ENCODE measurements at regions not wholly inside any gene's neighbourhood (a gene's known extent, or its start where the extent isn't known, plus 50 kb on each side); places are given as distances from the start of the nearest gene placed in this dataset.
"Not testable (repeated sequence)": the region's sequence is repeated elsewhere in the genome, so short reads cannot be mapped to it uniquely, and the experiment has no call there.

DNA sequence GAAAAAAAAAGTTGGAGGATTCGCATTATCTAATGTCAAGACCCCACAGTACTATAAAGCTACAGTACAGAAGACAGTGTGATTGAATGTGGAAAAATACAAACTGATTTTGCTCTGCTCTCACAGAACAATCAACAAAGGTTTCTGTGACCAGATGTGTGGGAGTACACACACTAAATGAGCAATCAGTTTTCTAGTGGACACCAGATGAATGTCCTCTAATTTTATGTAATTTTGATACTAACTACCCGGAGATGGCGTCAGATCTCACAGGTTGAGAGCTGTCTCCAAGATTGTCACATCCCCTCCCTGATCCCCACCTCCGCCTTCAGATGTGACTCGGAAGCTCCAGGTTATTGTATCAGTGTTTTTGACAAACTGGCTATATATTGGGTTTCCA lies 81.9 kb upstream of the HUWE1 start:
- no peaks in the 10 kb centered on the region for H3K36me3 ChIP-seq (ENCODE audit: low read depth, low read length)
- no peaks in the 10 kb centered on the region for H3K27me3 ChIP-seq (ENCODE audit: low read length)
- no peak overlapping the region for H3K4me3 ChIP-seq (ENCODE audit: low read length)
- H3K27ac ChIP-seq (ENCODE audit: low read length): no peak overlapping the region
- DNase-seq (no peak), ATAC-seq (no peak)
- CTCF ChIA-PET: no interaction called here
- H3K79me2 ChIP-seq (ENCODE audit: low read length): no peaks in the 10 kb centered on the region
- H3K9me2 ChIP-seq (replicated peaks; ENCODE audit: low read length): no peaks in the 10 kb centered on the region
- no peak overlapping the region for H3K4me2 ChIP-seq (ENCODE audit: low read length)
- no peaks in the 10 kb centered on the region for H3K9me3 ChIP-seq (ENCODE audit: low read length)
- TF ChIP-seq, protein P1, sequence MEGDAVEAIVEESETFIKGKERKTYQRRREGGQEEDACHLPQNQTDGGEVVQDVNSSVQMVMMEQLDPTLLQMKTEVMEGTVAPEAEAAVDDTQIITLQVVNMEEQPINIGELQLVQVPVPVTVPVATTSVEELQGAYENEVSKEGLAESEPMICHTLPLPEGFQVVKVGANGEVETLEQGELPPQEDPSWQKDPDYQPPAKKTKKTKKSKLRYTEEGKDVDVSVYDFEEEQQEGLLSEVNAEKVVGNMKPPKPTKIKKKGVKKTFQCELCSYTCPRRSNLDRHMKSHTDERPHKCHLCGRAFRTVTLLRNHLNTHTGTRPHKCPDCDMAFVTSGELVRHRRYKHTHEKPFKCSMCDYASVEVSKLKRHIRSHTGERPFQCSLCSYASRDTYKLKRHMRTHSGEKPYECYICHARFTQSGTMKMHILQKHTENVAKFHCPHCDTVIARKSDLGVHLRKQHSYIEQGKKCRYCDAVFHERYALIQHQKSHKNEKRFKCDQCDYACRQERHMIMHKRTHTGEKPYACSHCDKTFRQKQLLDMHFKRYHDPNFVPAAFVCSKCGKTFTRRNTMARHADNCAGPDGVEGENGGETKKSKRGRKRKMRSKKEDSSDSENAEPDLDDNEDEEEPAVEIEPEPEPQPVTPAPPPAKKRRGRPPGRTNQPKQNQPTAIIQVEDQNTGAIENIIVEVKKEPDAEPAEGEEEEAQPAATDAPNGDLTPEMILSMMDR (conservative IDR thresholded peaks at IDR 0.05; ENCODE audit: low read depth, low read length): no peak
- TF ChIP-seq EZH2 (IDR thresholded peaks at IDR 0.05; ENCODE audit: low read length, unreplicated experiment): no peak
- no peak for TF ChIP-seq EZH2phosphoT487 (IDR thresholded peaks at IDR 0.05; ENCODE audit: borderline replicate concordance, low read length)
- POLR2A ChIA-PET (ENCODE audit: unreplicated experiment): no interaction called here
- intact Hi-C loops (cut with micrococcal nuclease): no loop called here
- H2AFZ ChIP-seq (ENCODE audit: low read length): no peak overlapping the region
- H3K9ac ChIP-seq (ENCODE audit: low read length): no peak overlapping the region
- no peaks in the 10 kb centered on the region for H3F3A ChIP-seq (ENCODE audit: low read length, unreplicated experiment)
- no TSS peak for BruUV-seq (replicated peaks)
- no peaks in the 10 kb centered on the region for H4K20me1 ChIP-seq (ENCODE audit: low read length)
- no peaks in the 10 kb centered on the region for H3K4me1 ChIP-seq (ENCODE audit: insufficient read depth, low read length)

DNA sequence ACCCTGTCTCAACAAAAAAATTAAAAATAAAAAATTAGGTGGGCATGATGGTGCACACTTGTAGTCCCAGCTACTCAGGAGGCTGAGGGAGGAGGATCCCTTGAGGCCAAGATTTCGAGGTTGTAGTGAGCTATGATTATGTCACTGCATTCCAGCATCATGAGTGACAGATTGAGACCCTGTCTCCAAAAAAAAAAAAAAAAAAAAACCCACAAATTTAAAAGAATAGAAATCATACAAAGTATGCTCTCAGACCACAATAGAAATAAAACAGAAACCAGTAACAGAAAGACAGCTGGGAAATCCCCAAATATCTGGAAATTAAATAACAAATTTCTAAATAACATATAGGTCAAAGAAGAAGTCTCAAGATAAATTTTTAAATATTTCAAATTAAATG lies 81.0 kb upstream of the HUWE1 start:
- no peak overlapping the region for H2AFZ ChIP-seq (ENCODE audit: low read length)
- no peaks in the 10 kb centered on the region for H4K20me1 ChIP-seq (ENCODE audit: low read length)
- no peaks in the 10 kb centered on the region for H3K4me1 ChIP-seq (ENCODE audit: insufficient read depth, low read length)
- TF ChIP-seq, protein P1 (conservative IDR thresholded peaks at IDR 0.05; ENCODE audit: low read depth, low read length): no peak
- TF ChIP-seq EZH2 (IDR thresholded peaks at IDR 0.05; ENCODE audit: low read length, unreplicated experiment) (no peak), EZH2phosphoT487 (IDR thresholded peaks at IDR 0.05; ENCODE audit: borderline replicate concordance, low read length) (no peak)
- H3K27ac ChIP-seq (ENCODE audit: low read length): no peak overlapping the region
- no peak for ATAC-seq
- POLR2A ChIA-PET (ENCODE audit: unreplicated experiment): no interaction called here
- H3K27me3 ChIP-seq (ENCODE audit: low read length): no peaks in the 10 kb centered on the region
- no peaks in the 10 kb centered on the region for H3K9me2 ChIP-seq (replicated peaks; ENCODE audit: low read length)
- no peak overlapping the region for H3K4me2 ChIP-seq (ENCODE audit: low read length)
- no TSS peak for BruUV-seq (replicated peaks)
- no peaks in the 10 kb centered on the region for H3K79me2 ChIP-seq (ENCODE audit: low read length)
- H3K36me3 ChIP-seq (ENCODE audit: low read depth, low read length): no peaks in the 10 kb centered on the region
- no peak for DNase-seq
- CTCF ChIA-PET: no interaction called here
- H3F3A ChIP-seq (ENCODE audit: low read length, unreplicated experiment): no peaks in the 10 kb centered on the region
- intact Hi-C loops (cut with micrococcal nuclease): no loop called here
- no peaks in the 10 kb centered on the region for H3K9me3 ChIP-seq (ENCODE audit: low read length)
- H3K4me3 ChIP-seq (ENCODE audit: low read length): no peak overlapping the region
- no peak overlapping the region for H3K9ac ChIP-seq (ENCODE audit: low read length)

DNA sequence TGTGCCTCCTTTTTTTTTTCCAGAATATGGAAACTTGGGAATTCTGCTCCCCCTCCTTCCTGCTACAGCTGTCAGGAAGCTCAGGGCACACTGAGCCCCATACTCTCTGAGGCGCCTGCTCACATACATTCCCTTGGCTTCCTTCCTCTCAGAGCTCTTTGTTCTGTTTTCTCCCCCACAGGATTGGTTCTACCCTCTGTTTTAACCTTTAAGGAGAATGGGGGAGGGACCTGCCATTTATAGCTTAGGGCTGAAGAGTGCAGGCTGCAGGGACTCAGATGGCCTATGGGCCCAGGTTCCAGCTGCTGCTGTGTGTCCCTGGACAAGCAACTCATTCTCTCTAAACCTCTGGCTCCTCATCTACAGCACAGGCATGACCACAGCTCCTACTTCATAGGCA lies 70.7 kb upstream of the HUWE1 start:
- H3K4me2 ChIP-seq (ENCODE audit: low read length); H2AFZ ChIP-seq (ENCODE audit: low read length); H4K20me1 ChIP-seq (ENCODE audit: low read length); H3K4me1 ChIP-seq (ENCODE audit: insufficient read depth, low read length); CTCF ChIA-PET; H3F3A ChIP-seq (ENCODE audit: low read length, unreplicated experiment); POLR2A ChIA-PET (ENCODE audit: unreplicated experiment); H3K9ac ChIP-seq (ENCODE audit: low read length); DNase-seq; H3K36me3 ChIP-seq (ENCODE audit: low read depth, low read length); H3K4me3 ChIP-seq (ENCODE audit: low read length); H3K9me3 ChIP-seq (ENCODE audit: low read length); H3K27me3 ChIP-seq (ENCODE audit: low read length); ATAC-seq; H3K79me2 ChIP-seq (ENCODE audit: low read length); BruUV-seq (replicated peaks); intact Hi-C loops (cut with micrococcal nuclease); H3K9me2 ChIP-seq (replicated peaks; ENCODE audit: low read length): not testable (repeated sequence)
- 0 out of 2 replicates have a peak overlapping the region, but pooled peaks have one; percentile 23 for H3K27ac ChIP-seq (ENCODE audit: low read length)

Measured in PC-3 (cell line).